GM12865 (cell line): ENCODE measurements at regions not wholly inside any gene's neighbourhood (a gene's known extent, or its start where the extent isn't known, plus 50 kb on each side); places are given as distances from the start of the nearest gene placed in this dataset.

Source experiments
- DNase-seq: peaks from one replicate; pipeline ENCODE4 v3.0.0; 2010; ENCODE audit warnings: low read depth
- H3K4me3 ChIP-seq: 2 replicates; pipeline ENCODE4 v1.5.1; 2011; ENCODE audit warnings: mild to moderate bottlenecking, low read depth, low read length, control low read depth
- CTCF ChIP-seq: IDR thresholded peaks from 2 replicates; pipeline ENCODE4 v1.5.1; 2011; ENCODE audit warnings: low read length, control low read depth, low read depth, inconsistent platforms; ENCODE audit not compliant: insufficient read depth; ENCODE audit errors: missing control alignments

GRCh38 chr2:151176661-151177060, 85.0 kb downstream of the RBM43 start:
- no peak overlapping the region for H3K4me3 ChIP-seq
- DNase-seq: no peak
- TF ChIP-seq CTCF: no peak

GRCh38 chr2:151175864-151176263, 85.8 kb downstream of the RBM43 start:
- no peak for DNase-seq
- TF ChIP-seq CTCF: no peak
- H3K4me3 ChIP-seq: no peak overlapping the region

GRCh38 chr2:151174127-151174526, 87.5 kb downstream of the RBM43 start:
- no peak overlapping the region for H3K4me3 ChIP-seq
- DNase-seq: no peak
- no peak for TF ChIP-seq CTCF

- DNase-seq: no peak
- no peak for TF ChIP-seq CTCF
- H3K4me3 ChIP-seq: no peak overlapping the region
Observed at GRCh38 chr2:151171186-151171585, 90.5 kb downstream of the RBM43 start.

GRCh38 chr2:151166410-151166809, 95.3 kb downstream of the RBM43 start:
- no peak for TF ChIP-seq CTCF
- DNase-seq: no peak

GRCh38 chr2:151165105-151165684, 96.5 kb downstream of the RBM43 start:
- no peak for DNase-seq
- no peak overlapping the region for H3K4me3 ChIP-seq
- TF ChIP-seq CTCF: no peak

More at GRCh38 chr2:151166410-151166809, 95.3 kb downstream of the RBM43 start:
- no peak overlapping the region for H3K4me3 ChIP-seq
